Aorta (tissue), 5 donors: ENCODE measurements at regions not wholly inside any gene's neighbourhood (a gene's known extent, or its start where the extent isn't known, plus 50 kb on each side); places are given as distances from the start of the nearest gene placed in this dataset.

Source experiments
- ATAC-seq: fragments of 200-7000 bp; cut with Tn5 transposase; one replicate; pipeline ENCODE4 v1.9.1; 2022; ENCODE audit warnings: moderate library complexity; ENCODE audit not compliant: low FRiP score
- DNase-seq, 2 donors: peaks; one replicate each; pipeline ENCODE4 v3.0.0-alpha.2; 2020
- H3K27ac ChIP-seq, 2 donors: one replicate each; pipeline ENCODE4 v1.5.1; 2013; ENCODE audit warnings: low read length in 2 of 2, mild to moderate bottlenecking in 2 of 2, moderate library complexity in 2 of 2, control low read depth in 1 of 2, inconsistent platforms in 1 of 2, low read depth in 1 of 2
- H3K27me3 ChIP-seq, 2 donors: one replicate each; pipeline ENCODE4 v1.6.1; 2013; ENCODE audit warnings: control low read depth in 1 of 2, low read length in 1 of 2, mild to moderate bottlenecking in 1 of 2, moderate library complexity in 1 of 2; ENCODE audit not compliant: insufficient read depth in 2 of 2, control insufficient read depth in 1 of 2
- H3K36me3 ChIP-seq, 2 donors: one replicate each; pipeline ENCODE4 v1.6.1; 2013; ENCODE audit warnings: control low read depth in 1 of 2, low read length in 1 of 2, mild to moderate bottlenecking in 1 of 2; ENCODE audit not compliant: insufficient read depth in 2 of 2, control insufficient read depth in 1 of 2
- H3K4me1 ChIP-seq, 2 donors: one replicate each; pipeline ENCODE4 v1.6.1; 2013; ENCODE audit warnings: low read length in 2 of 2, control low read depth in 1 of 2, mild to moderate bottlenecking in 1 of 2, moderate library complexity in 1 of 2; ENCODE audit not compliant: insufficient read depth in 2 of 2, control insufficient read depth in 1 of 2
- H3K4me3 ChIP-seq, 2 donors: one replicate each; pipeline ENCODE4 v1.5.1; 2013; ENCODE audit warnings: low read length in 2 of 2, control low read depth in 1 of 2, mild to moderate bottlenecking in 1 of 2
- H3K9me3 ChIP-seq: one replicate; pipeline ENCODE4 v1.6.1; 2013; ENCODE audit warnings: mild to moderate bottlenecking, low read length; ENCODE audit not compliant: control insufficient read depth
- WGBS, 2 donors: extraction: QIAGEN DNeasy Blood & Tissue Kit; methylation state at CpG; one replicate each; pipeline ENCODE4 v1.1.7; 2013; 5-methylcytosine and 5-hydroxymethylcytosine counted together
- intact Hi-C, 2 donors: fragments of 100-400 bp; cut with DNase I; formaldehyde crosslinking; loops; one replicate each; pipeline versions ENCODE4 v1.14.2 to v1.15.0; 2022
- donor health status: healthy with polysubstance abuse.
- donor health status: Bipolar disorder and iron deficiency.
- donor health status: DM: no; HTN: no; CAD: no.
- donor health status: DM: no; HTN: no; CAD: no.
- donor health status: DM: yes; HTN: yes; CAD: no.

GRCh38 chr11:119995730-119996491 lies 142.0 kb downstream of the TRIM29 start:
- Histone ChIP-seq H3K36me3 (no peaks in the 10 kb centered on the region), H3K27ac (no peak overlapping the region), H3K9me3 (peaks cover 5% of the 10 kb centered on the region), H3K4me3 (no peak overlapping the region), H3K27me3 (no peaks in the 10 kb centered on the region), H3K4me1 (no peaks in the 10 kb centered on the region)
- WGBS, 2 donors = 74 to 77% methylated on average over 6 of the region's 6 CpGs
- DNase-seq (no peak), ATAC-seq (no peak)
- intact Hi-C loops = no loop called here

GRCh38 chr11:119993722-119994121 lies 144.2 kb downstream of the TRIM29 start:
- WGBS, 2 donors = 55 to 63% methylated on average over 4 of the region's 4 CpGs
- Histone ChIP-seq H3K27ac (no peak overlapping the region), H3K4me1 (no peaks in the 10 kb centered on the region), H3K36me3 (no peaks in the 10 kb centered on the region), H3K4me3 (no peak overlapping the region), H3K27me3 (no peaks in the 10 kb centered on the region), H3K9me3 (no peaks in the 10 kb centered on the region)
- intact Hi-C loops = no loop called here
- ATAC-seq = no peak
- DNase-seq = no peak

- Histone ChIP-seq H3K36me3 (no peaks in the 10 kb centered on the region), H3K9me3 (no peaks in the 10 kb centered on the region), H3K4me1 (no peaks in the 10 kb centered on the region), H3K27me3 (no peaks in the 10 kb centered on the region), H3K4me3 (no peak overlapping the region), H3K27ac (no peak overlapping the region)
- DNase-seq (no peak), ATAC-seq (no peak)
- 91% methylated on average over 23 of the region's 23 CpGs for WGBS, 2 donors
- intact Hi-C loops = no loop called here
Observed at GRCh38 chr11:119992171-119993051, 145.5 kb downstream of the TRIM29 start.

GRCh38 chr11:119991669-119992068 lies 146.2 kb downstream of the TRIM29 start:
- whole genome bisulfite sequencing, 2 donors = 79 to 89% methylated on average over 3 of the region's 3 CpGs
- no peak for ATAC-seq
- H3K27ac ChIP-seq = no peak overlapping the region
- no peaks in the 10 kb centered on the region for H3K9me3 ChIP-seq
- intact Hi-C loops = no loop called here
- DNase-seq = no peak
- H3K36me3 ChIP-seq = no peaks in the 10 kb centered on the region
- H3K27me3 ChIP-seq = no peaks in the 10 kb centered on the region
- no peaks in the 10 kb centered on the region for H3K4me1 ChIP-seq
- H3K4me3 ChIP-seq = no peak overlapping the region

- Histone ChIP-seq H3K27me3 (no peaks in the 10 kb centered on the region), H3K4me3 (no peak overlapping the region), H3K27ac (no peak overlapping the region), H3K4me1 (no peaks in the 10 kb centered on the region), H3K9me3 (no peaks in the 10 kb centered on the region), H3K36me3 (no peaks in the 10 kb centered on the region)
- ATAC-seq = no peak
- no peak for DNase-seq
- intact Hi-C loops = no loop called here
- 94 to 97% methylated on average over 4 of the region's 4 CpGs for WGBS, 2 donors
Observed at GRCh38 chr11:119991022-119991404, 146.9 kb downstream of the TRIM29 start.

GRCh38 chr11:119990309-119991021 lies 147.4 kb downstream of the TRIM29 start:
- peak; percentile 33 for ATAC-seq
- Histone ChIP-seq H3K9me3 (no peaks in the 10 kb centered on the region), H3K4me3 (no peak overlapping the region), H3K27me3 (no peaks in the 10 kb centered on the region), H3K4me1 (no peaks in the 10 kb centered on the region), H3K36me3 (no peaks in the 10 kb centered on the region), H3K27ac (no peak overlapping the region)
- peak in 1 of 2 donors; percentile 67 for DNase-seq
- WGBS, 2 donors = 42 to 46% methylated on average over 6 of the region's 6 CpGs
- intact Hi-C loops = no loop called here

- Histone ChIP-seq H3K4me3 (no peak overlapping the region), H3K9me3 (no peaks in the 10 kb centered on the region), H3K27me3 (no peaks in the 10 kb centered on the region), H3K4me1 (no peaks in the 10 kb centered on the region), H3K36me3 (no peaks in the 10 kb centered on the region), H3K27ac (no peak overlapping the region)
- no peak for ATAC-seq
- intact Hi-C loops = no loop called here
- 82 to 84% methylated on average over 16 of the region's 16 CpGs for WGBS, 2 donors
- DNase-seq = no peak
Observed at GRCh38 chr11:119989159-119989821, 148.6 kb downstream of the TRIM29 start.

GRCh38 chr11:119985551-119985950 lies 152.4 kb downstream of the TRIM29 start:
- H3K4me1 ChIP-seq = no peaks in the 10 kb centered on the region
- DNase-seq (no peak), ATAC-seq (no peak)
- H3K27ac ChIP-seq = no peak overlapping the region
- no peak overlapping the region for H3K4me3 ChIP-seq
- intact Hi-C loops = no loop called here
- H3K36me3 ChIP-seq = no peaks in the 10 kb centered on the region
- H3K27me3 ChIP-seq = no peaks in the 10 kb centered on the region
- 82 to 88% methylated on average over 14 of the region's 14 CpGs for whole genome bisulfite sequencing, 2 donors
- no peaks in the 10 kb centered on the region for H3K9me3 ChIP-seq
